ENCODE measurements at regions not wholly inside any gene's neighbourhood (a gene's known extent, or its start where the extent isn't known, plus 50 kb on each side); places are given as distances from the start of the nearest gene placed in this dataset.

DNA sequence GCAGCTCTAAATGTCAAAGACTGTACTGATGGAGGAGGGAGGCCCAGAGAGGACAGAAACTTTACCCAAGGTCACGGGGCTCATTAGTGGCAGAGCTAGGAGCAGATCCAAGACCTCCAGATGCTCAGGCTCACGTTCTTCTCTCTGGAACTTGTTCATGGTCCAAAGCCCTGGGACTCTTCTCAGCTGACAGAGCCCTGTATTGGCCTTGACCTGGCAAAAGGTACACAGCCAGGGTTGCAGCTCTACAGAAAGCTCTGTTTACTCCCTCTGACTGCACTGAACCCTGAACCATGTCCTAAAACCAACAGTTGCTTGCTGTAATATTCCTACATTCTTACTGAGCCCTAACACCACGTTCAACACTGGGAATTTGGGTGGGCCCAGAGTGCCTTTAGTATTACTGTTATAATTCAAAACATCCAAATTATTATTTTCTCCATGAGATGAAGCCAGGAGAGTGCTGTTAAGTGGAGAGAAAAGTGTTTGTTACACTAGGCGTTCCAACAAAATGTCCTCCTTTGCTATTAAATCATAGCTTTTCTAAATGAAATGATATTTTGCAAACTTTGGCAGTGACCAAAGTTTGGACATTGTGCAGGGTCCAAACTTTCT, 602.4 kb upstream of the CLINT1 start:
- intact Hi-C loops (cut with micrococcal nuclease; ENCODE audit: unreplicated experiment), result no loop called here
- Histone ChIP-seq H3K27ac (no peak overlapping the region), H3K4me2 (no peak overlapping the region), H3K4me1 (replicated peaks; ENCODE audit: insufficient read depth) (no peaks in the 10 kb centered on the region), H4K20me1 (ENCODE audit: insufficient read depth) (no peaks in the 10 kb centered on the region), H3K79me2 (ENCODE audit: low read depth) (no peaks in the 10 kb centered on the region), H3K36me3 (ENCODE audit: low read depth) (no peaks in the 10 kb centered on the region), H3K27me3 (ENCODE audit: insufficient read depth, low read depth) (no peaks in the 10 kb centered on the region), H3F3A (ENCODE audit: insufficient read depth, low read depth) (no peaks in the 10 kb centered on the region), H2AFZ (no peak overlapping the region), H3K4me3 (no peak overlapping the region), H3K9me3 (ENCODE audit: insufficient read depth, low read depth) (no peaks in the 10 kb centered on the region), H3K9me2 (ENCODE audit: insufficient read depth) (no peaks in the 10 kb centered on the region)
- TF ChIP-seq EZH2 (IDR thresholded peaks at IDR 0.05; ENCODE audit: low read depth) (no peak), CTCF (conservative IDR thresholded peaks at IDR 0.05) (no peak)
- DNase-seq, result no peak
- ChIA-PET POLR2A (ENCODE audit: unreplicated experiment) (no interaction called here), CTCF (no interaction called here)
- BruUV-seq (replicated peaks), result no TSS peak

- no peaks in the 10 kb centered on the region for H3K4me1 ChIP-seq (replicated peaks; ENCODE audit: insufficient read depth)
- H4K20me1 ChIP-seq (ENCODE audit: insufficient read depth), result no peaks in the 10 kb centered on the region
- no peaks in the 10 kb centered on the region for H3F3A ChIP-seq (ENCODE audit: insufficient read depth, low read depth)
- H3K27ac ChIP-seq, result no peak overlapping the region
- no TSS peak for BruUV-seq (replicated peaks)
- CTCF ChIA-PET, result no interaction called here
- POLR2A ChIA-PET (ENCODE audit: unreplicated experiment), result no interaction called here
- no peak overlapping the region for H3K4me3 ChIP-seq
- no peak overlapping the region for H2AFZ ChIP-seq
- H3K4me2 ChIP-seq, result no peak overlapping the region
- intact Hi-C loops (cut with micrococcal nuclease; ENCODE audit: unreplicated experiment), result no loop called here
- H3K36me3 ChIP-seq (ENCODE audit: low read depth), result no peaks in the 10 kb centered on the region
- no peaks in the 10 kb centered on the region for H3K9me2 ChIP-seq (ENCODE audit: insufficient read depth)
- DNase-seq, result no peak
- H3K79me2 ChIP-seq (ENCODE audit: low read depth), result no peaks in the 10 kb centered on the region
- TF ChIP-seq CTCF (conservative IDR thresholded peaks at IDR 0.05) (no peak), EZH2 (IDR thresholded peaks at IDR 0.05; ENCODE audit: low read depth) (no peak)
- H3K27me3 ChIP-seq (ENCODE audit: insufficient read depth, low read depth), result peaks cover 3% of the 10 kb centered on the region; the same call in 1 of the 2 replicates
- H3K9me3 ChIP-seq (ENCODE audit: insufficient read depth, low read depth), result no peaks in the 10 kb centered on the region
Measured at GRCh38 chr5:158458086-158458485, 599.1 kb upstream of the CLINT1 start.

GRCh38 chr5:158456756-158457155, 597.8 kb upstream of the CLINT1 start:
- TF ChIP-seq EZH2 (IDR thresholded peaks at IDR 0.05; ENCODE audit: low read depth) (no peak), CTCF (conservative IDR thresholded peaks at IDR 0.05) (no peak)
- POLR2A ChIA-PET (ENCODE audit: unreplicated experiment), result no interaction called here
- no peaks in the 10 kb centered on the region for H3K79me2 ChIP-seq (ENCODE audit: low read depth)
- H3K4me1 ChIP-seq (replicated peaks; ENCODE audit: insufficient read depth), result no peaks in the 10 kb centered on the region
- H4K20me1 ChIP-seq (ENCODE audit: insufficient read depth), result no peaks in the 10 kb centered on the region
- no peaks in the 10 kb centered on the region for H3F3A ChIP-seq (ENCODE audit: insufficient read depth, low read depth)
- peaks cover 11% of the 10 kb centered on the region; the same call in 1 of the 2 replicates for H3K27me3 ChIP-seq (ENCODE audit: insufficient read depth, low read depth)
- no TSS peak for BruUV-seq (replicated peaks)
- no peak overlapping the region for H2AFZ ChIP-seq
- H3K9me3 ChIP-seq (ENCODE audit: insufficient read depth, low read depth), result no peaks in the 10 kb centered on the region
- no peaks in the 10 kb centered on the region for H3K9me2 ChIP-seq (ENCODE audit: insufficient read depth)
- CTCF ChIA-PET, result no interaction called here
- no peak for DNase-seq
- no peak overlapping the region for H3K4me2 ChIP-seq
- intact Hi-C loops (cut with micrococcal nuclease; ENCODE audit: unreplicated experiment), result no loop called here
- H3K4me3 ChIP-seq, result no peak overlapping the region
- H3K36me3 ChIP-seq (ENCODE audit: low read depth), result no peaks in the 10 kb centered on the region
- no peak overlapping the region for H3K27ac ChIP-seq
